ENCODE measurements at regions not wholly inside any gene's neighbourhood (a gene's known extent, or its start where the extent isn't known, plus 50 kb on each side); places are given as distances from the start of the nearest gene placed in this dataset.

GRCh38 chr17:79286440-79286839 is 211.8 kb downstream of the ENGASE start:
- TF ChIP-seq CTCF (IDR thresholded peaks at IDR 0.05; ENCODE audit: borderline replicate concordance, extremely low read depth, low read length, poor library complexity, severe bottlenecking) (no peak), EZH2 (IDR thresholded peaks at IDR 0.05; ENCODE audit: borderline replicate concordance, low read depth, low read length, severe bottlenecking) (no peak)

All from DND-41 (cell line).